GM03348 (cell line): ENCODE measurements at regions not wholly inside any gene's neighbourhood (a gene's known extent, or its start where the extent isn't known, plus 50 kb on each side); places are given as distances from the start of the nearest gene placed in this dataset.

ENCODE experiments used
- DNase-seq: peaks from one replicate; pipeline ENCODE4 v3.0.0; 2012; ENCODE audit warnings: low spot score

DNA sequence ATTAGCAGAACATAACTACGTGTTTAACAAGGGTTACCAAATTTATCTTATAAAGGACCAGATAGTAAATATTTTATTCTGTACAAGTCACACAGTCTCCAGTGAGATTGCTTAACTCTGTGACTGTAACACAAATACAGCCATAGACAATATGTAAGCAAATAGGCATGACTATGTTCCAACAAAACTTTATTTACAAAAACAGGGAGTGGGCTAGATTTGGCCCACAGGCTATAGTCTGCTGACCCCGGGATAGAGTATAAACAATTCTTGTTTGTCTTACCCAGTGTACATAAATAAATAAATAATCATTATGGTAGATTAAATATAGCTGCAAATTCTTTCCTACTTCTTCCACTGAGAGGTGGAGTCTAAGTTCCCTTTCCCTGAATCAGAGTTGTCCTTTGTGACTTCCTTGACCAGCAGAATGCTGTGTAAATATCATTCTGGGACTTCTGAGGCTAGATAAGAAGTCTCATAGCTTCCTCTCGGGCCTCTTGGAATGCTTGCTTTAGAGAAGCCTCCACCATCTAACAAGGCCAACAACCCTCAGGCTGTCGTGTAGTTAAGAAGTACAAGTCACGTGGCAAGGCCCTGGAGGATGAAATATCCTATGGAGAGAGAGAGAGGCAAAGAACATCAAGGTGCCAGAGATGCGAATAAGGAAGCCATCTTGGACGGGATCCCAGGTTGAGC, 59.1 kb upstream of the TMEM244 start:
- no peak for DNase-seq

DNA sequence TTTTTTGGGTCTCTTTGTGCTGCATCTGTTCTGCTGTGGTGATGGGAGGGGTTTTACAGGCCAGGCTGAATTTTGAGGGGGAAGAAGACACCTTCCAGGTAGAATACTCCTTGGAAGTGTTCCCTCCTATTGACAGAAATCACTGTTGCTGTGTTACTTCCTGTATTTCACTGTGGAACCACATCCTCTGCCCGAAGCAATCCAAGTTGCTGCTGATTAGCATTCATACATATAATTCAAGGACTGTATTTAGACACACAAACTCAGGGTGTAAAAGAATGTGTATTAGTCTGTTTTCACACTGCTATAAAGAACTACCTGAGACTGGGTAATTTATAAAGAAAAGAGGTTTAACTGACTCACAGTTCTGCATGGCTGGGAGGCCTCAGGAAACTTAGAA, 50.6 kb upstream of the TMEM244 start:
- no peak for DNase-seq
